GM12872 (cell line): ENCODE measurements at regions not wholly inside any gene's neighbourhood (a gene's known extent, or its start where the extent isn't known, plus 50 kb on each side); places are given as distances from the start of the nearest gene placed in this dataset.

Experiments
- TF ChIP-seq, protein P1 (sequence below): IDR thresholded peaks from 3 replicates; pipeline ENCODE4 v1.5.1; 2011; ENCODE audit warnings: low read depth, mild to moderate bottlenecking, low read length, moderate library complexity; ENCODE audit not compliant: insufficient read depth

- TF ChIP-seq, protein P1, sequence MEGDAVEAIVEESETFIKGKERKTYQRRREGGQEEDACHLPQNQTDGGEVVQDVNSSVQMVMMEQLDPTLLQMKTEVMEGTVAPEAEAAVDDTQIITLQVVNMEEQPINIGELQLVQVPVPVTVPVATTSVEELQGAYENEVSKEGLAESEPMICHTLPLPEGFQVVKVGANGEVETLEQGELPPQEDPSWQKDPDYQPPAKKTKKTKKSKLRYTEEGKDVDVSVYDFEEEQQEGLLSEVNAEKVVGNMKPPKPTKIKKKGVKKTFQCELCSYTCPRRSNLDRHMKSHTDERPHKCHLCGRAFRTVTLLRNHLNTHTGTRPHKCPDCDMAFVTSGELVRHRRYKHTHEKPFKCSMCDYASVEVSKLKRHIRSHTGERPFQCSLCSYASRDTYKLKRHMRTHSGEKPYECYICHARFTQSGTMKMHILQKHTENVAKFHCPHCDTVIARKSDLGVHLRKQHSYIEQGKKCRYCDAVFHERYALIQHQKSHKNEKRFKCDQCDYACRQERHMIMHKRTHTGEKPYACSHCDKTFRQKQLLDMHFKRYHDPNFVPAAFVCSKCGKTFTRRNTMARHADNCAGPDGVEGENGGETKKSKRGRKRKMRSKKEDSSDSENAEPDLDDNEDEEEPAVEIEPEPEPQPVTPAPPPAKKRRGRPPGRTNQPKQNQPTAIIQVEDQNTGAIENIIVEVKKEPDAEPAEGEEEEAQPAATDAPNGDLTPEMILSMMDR = no peak
Observed at GRCh38 chr12:89765959-89766824, 57.6 kb upstream of the ATP2B1 start.

- TF ChIP-seq, protein P1 = no peak
Observed at GRCh38 chr12:89762498-89763170, 54.0 kb upstream of the ATP2B1 start.

- TF ChIP-seq, protein P1 = no peak
Observed at GRCh38 chr12:89760783-89761182, 52.1 kb upstream of the ATP2B1 start.
